Stimulated activated CD4-positive, alpha-beta T cell treated with anti-CD3 and anti-CD28 coated beads, Interleukin-15, amount 100 ng/mL, for 24 hours (primary cell): ENCODE measurements at regions not wholly inside any gene's neighbourhood (a gene's known extent, or its start where the extent isn't known, plus 50 kb on each side); places are given as distances from the start of the nearest gene placed in this dataset.
"Not testable (repeated sequence)": the region's sequence is repeated elsewhere in the genome, so short reads cannot be mapped to it uniquely, and the experiment has no call there.

Experiments
- DNase-seq: peaks from one replicate; pipeline ENCODE4 v3.0.0-alpha.2; 2020

GRCh38 chr21:18970416-18970815, 566.8 kb upstream of the TMPRSS15 start:
- DNase-seq: no peak

- DNase-seq: no peak
These were observed 567.4 kb upstream of the TMPRSS15 start for GRCh38 chr21:18970941-18971340.

- no peak for DNase-seq
These were observed 582.0 kb upstream of the TMPRSS15 start for GRCh38 chr21:18985584-18985983.

- DNase-seq: no peak
These were observed 582.6 kb upstream of the TMPRSS15 start for GRCh38 chr21:18986197-18986596.

- no peak for DNase-seq
These were observed 584.0 kb upstream of the TMPRSS15 start for GRCh38 chr21:18987520-18988026.

GRCh38 chr21:18989953-18990495, 586.4 kb upstream of the TMPRSS15 start:
- no peak for DNase-seq

GRCh38 chr21:18991846-18992245, 588.3 kb upstream of the TMPRSS15 start:
- no peak for DNase-seq

GRCh38 chr21:19010251-19010650, 606.7 kb upstream of the TMPRSS15 start:
- DNase-seq: no peak

- no peak for DNase-seq
These were observed 607.4 kb upstream of the TMPRSS15 start for GRCh38 chr21:19010996-19011395.

GRCh38 chr21:19011451-19011850, 607.9 kb upstream of the TMPRSS15 start:
- DNase-seq: no peak

GRCh38 chr21:19013916-19014315, 610.3 kb upstream of the TMPRSS15 start:
- no peak for DNase-seq

- DNase-seq: no peak
These were observed 614.9 kb upstream of the TMPRSS15 start for GRCh38 chr21:19018529-19018928.

GRCh38 chr21:19022978-19023377, 619.4 kb upstream of the TMPRSS15 start:
- no peak for DNase-seq

- no peak for DNase-seq
These were observed 623.3 kb upstream of the TMPRSS15 start for GRCh38 chr21:19026911-19027310.

GRCh38 chr21:19029816-19030215, 626.2 kb upstream of the TMPRSS15 start:
- DNase-seq: no peak

GRCh38 chr21:19031953-19032352, 628.4 kb upstream of the TMPRSS15 start:
- no peak for DNase-seq

- no peak for DNase-seq
These were observed 630.5 kb upstream of the TMPRSS15 start for GRCh38 chr21:19034041-19034440.

GRCh38 chr21:19034560-19034959, 631.0 kb upstream of the TMPRSS15 start:
- no peak for DNase-seq

GRCh38 chr21:19045876-19046275, 642.3 kb upstream of the TMPRSS15 start:
- no peak for DNase-seq

- DNase-seq: no peak
These were observed 644.6 kb upstream of the TMPRSS15 start for GRCh38 chr21:19048098-19048672.

- DNase-seq: no peak
These were observed 646.0 kb upstream of the TMPRSS15 start for GRCh38 chr21:19049567-19049966.

- no peak for DNase-seq
These were observed 661.6 kb upstream of the TMPRSS15 start for GRCh38 chr21:19065164-19065563.

- DNase-seq: no peak
These were observed 672.4 kb upstream of the TMPRSS15 start for GRCh38 chr21:19076031-19076430.

- DNase-seq: no peak
These were observed 706.1 kb upstream of the TMPRSS15 start for GRCh38 chr21:19109694-19110093.

GRCh38 chr21:19119259-19119658, 715.7 kb upstream of the TMPRSS15 start:
- not testable (repeated sequence) for DNase-seq
